ENCODE measurements at regions not wholly inside any gene's neighbourhood (a gene's known extent, or its start where the extent isn't known, plus 50 kb on each side); places are given as distances from the start of the nearest gene placed in this dataset.

DNA sequence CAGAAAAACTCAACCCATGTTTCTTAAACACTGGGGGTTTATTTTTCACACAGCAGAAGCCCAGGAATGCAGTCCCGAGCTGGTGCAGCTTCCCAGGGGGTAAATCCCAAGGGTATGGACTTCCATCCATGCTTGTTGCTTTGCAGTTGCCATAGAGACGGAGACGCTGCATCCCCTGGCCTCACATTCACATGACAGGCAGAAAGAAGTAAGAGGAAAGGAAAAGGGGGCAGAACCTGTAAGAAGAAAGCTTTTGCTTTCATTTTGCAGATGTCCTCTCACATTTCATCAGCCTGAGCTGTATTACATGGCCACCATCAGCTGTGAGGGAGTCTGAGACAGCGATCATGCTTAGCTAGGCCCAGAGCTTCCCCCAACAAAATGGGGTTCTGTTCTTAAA is 321.0 kb downstream of the AGTPBP1 start:
- TF ChIP-seq, protein P1, sequence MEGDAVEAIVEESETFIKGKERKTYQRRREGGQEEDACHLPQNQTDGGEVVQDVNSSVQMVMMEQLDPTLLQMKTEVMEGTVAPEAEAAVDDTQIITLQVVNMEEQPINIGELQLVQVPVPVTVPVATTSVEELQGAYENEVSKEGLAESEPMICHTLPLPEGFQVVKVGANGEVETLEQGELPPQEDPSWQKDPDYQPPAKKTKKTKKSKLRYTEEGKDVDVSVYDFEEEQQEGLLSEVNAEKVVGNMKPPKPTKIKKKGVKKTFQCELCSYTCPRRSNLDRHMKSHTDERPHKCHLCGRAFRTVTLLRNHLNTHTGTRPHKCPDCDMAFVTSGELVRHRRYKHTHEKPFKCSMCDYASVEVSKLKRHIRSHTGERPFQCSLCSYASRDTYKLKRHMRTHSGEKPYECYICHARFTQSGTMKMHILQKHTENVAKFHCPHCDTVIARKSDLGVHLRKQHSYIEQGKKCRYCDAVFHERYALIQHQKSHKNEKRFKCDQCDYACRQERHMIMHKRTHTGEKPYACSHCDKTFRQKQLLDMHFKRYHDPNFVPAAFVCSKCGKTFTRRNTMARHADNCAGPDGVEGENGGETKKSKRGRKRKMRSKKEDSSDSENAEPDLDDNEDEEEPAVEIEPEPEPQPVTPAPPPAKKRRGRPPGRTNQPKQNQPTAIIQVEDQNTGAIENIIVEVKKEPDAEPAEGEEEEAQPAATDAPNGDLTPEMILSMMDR (IDR thresholded peaks at IDR 0.05 in 8 of 11, conservative IDR thresholded peaks at IDR 0.05 in 3 of 11), result no peak
- no peak for TF ChIP-seq POLR2AphosphoS5 (IDR thresholded peaks at IDR 0.05)

Measured in spleen (tissue), 7 donors.